ENCODE measurements at regions not wholly inside any gene's neighbourhood (a gene's known extent, or its start where the extent isn't known, plus 50 kb on each side); places are given as distances from the start of the nearest gene placed in this dataset.

GRCh38 chr9:81819155-81819554 is 109.1 kb upstream of the SPATA31D4 start:
- Histone ChIP-seq H3K27me3 (replicated peaks in 1 of 2; ENCODE audit: control insufficient read depth in 2 of 2, insufficient read depth in 2 of 2, low read length in 1 of 2) (no peaks in the 10 kb centered on the region), H3K4me1 (ENCODE audit: control insufficient read depth, insufficient read depth, low read length) (no peaks in the 10 kb centered on the region), H2AFZ (ENCODE audit: control insufficient read depth, low read depth, low read length) (no peak overlapping the region), H3K36me3 (ENCODE audit: control insufficient read depth in 2 of 2, insufficient read depth in 2 of 2, low read length in 1 of 2) (no peaks in the 10 kb centered on the region), H3K27ac (ENCODE audit: control insufficient read depth, insufficient read depth) (no peak overlapping the region), H3K9ac (ENCODE audit: control insufficient read depth, insufficient read depth, low read length) (no peak overlapping the region), H4K20me1 (ENCODE audit: control insufficient read depth, insufficient read depth) (no peaks in the 10 kb centered on the region), H3K9me3 (replicated peaks; ENCODE audit: control insufficient read depth, insufficient read depth, low read length) (no peaks in the 10 kb centered on the region; the same call in 2 of the 3 replicates), H3K79me2 (ENCODE audit: control insufficient read depth, insufficient read depth, low read length) (no peaks in the 10 kb centered on the region), H3K4me2 (ENCODE audit: control insufficient read depth, insufficient read depth) (no peak overlapping the region), H3K4me3 (no peak overlapping the region)
- RAD21 ChIA-PET (ENCODE audit: unreplicated experiment): no interaction called here
- FAIRE-seq (no peak), DNase-seq (ENCODE audit: low read depth, low spot score) (no peak), ATAC-seq (no peak)
- CTCF ChIA-PET: no interaction called here
- TF ChIP-seq SP1 (IDR thresholded peaks at IDR 0.05; ENCODE audit: low read depth, low read length) (no peak), IRF5 (IDR thresholded peaks at IDR 0.05; ENCODE audit: borderline replicate concordance) (no peak), PAX5 (IDR thresholded peaks at IDR 0.05; ENCODE audit: borderline replicate concordance, low read depth, low read length) (no peak), SRF (IDR thresholded peaks at IDR 0.05; ENCODE audit: low read depth in 2 of 2, low read length in 2 of 2) (no peak), E2F4 (IDR thresholded peaks at IDR 0.05; ENCODE audit: low read depth, low read length) (no peak), E2F8 (IDR thresholded peaks at IDR 0.05; ENCODE audit: low read depth, partially characterized antibody) (no peak), ZNF622 (IDR thresholded peaks at IDR 0.05) (no peak), MTA3 (IDR thresholded peaks at IDR 0.05; ENCODE audit: borderline replicate concordance, low read length) (no peak), EGR1 (IDR thresholded peaks at IDR 0.05; ENCODE audit: borderline replicate concordance in 1 of 2, low read depth in 2 of 2, low read length in 2 of 2) (no peak)
- SMC1A ChIA-PET (ENCODE audit: uncharacterized antibody, unreplicated experiment): no interaction called here
- intact Hi-C loops (cut with micrococcal nuclease; ENCODE audit: unreplicated experiment) (no loop called here), in situ Hi-C loops (cut with MboI) (no loop called here)
- BruUV-seq (replicated peaks): no TSS peak
- 17% methylated on average over 7 of the region's 7 CpGs for WGBS (ENCODE audit: insufficient coverage, insufficient replicate concordance, low lambda C conversion rate, missing lambda C conversion rate)
- POLR2A ChIA-PET: no interaction called here
